Astrocyte (in vitro differentiated cells and primary cell): ENCODE measurements at regions not wholly inside any gene's neighbourhood (a gene's known extent, or its start where the extent isn't known, plus 50 kb on each side); places are given as distances from the start of the nearest gene placed in this dataset.

Experiments
- CTCF ChIP-seq: IDR thresholded peaks from 2 replicates; pipeline ENCODE4 v1.5.1; 2011; ENCODE audit warnings: low read depth, mild to moderate bottlenecking, inconsistent platforms, low read length, moderate library complexity; ENCODE audit not compliant: insufficient read depth
- EZH2 ChIP-seq: IDR thresholded peaks from 2 replicates; pipeline ENCODE4 v1.6.1; 2012; ENCODE audit warnings: mild to moderate bottlenecking, low read length, inconsistent platforms; ENCODE audit not compliant: insufficient read depth

- no peak for TF ChIP-seq CTCF
- no peak for TF ChIP-seq EZH2
Measured at GRCh38 chr9:73813546-73813945, 661.9 kb downstream of the ANXA1 start.
